ENCODE measurements at regions not wholly inside any gene's neighbourhood (a gene's known extent, or its start where the extent isn't known, plus 50 kb on each side); places are given as distances from the start of the nearest gene placed in this dataset.

- TF ChIP-seq CTCF (IDR thresholded peaks at IDR 0.05; ENCODE audit: insufficient read depth, low read depth, low read length) (no peak), EZH2 (IDR thresholded peaks at IDR 0.05; ENCODE audit: insufficient read depth, low read length) (no peak)
Measured at GRCh38 chr2:195027947-195028346, 629.1 kb upstream of the SLC39A10 start.
